Activated CD8-positive, alpha-beta T cell treated with anti-CD3 and anti-CD28 coated beads for 36 hours (primary cell): ENCODE measurements at regions not wholly inside any gene's neighbourhood (a gene's known extent, or its start where the extent isn't known, plus 50 kb on each side); places are given as distances from the start of the nearest gene placed in this dataset.

Experiments
- ATAC-seq: fragments of 200-7000 bp; cut with Tn5 transposase; one replicate; pipeline ENCODE4 v1.10.0; 2021; ENCODE audit warnings: mild to moderate bottlenecking, moderate library complexity
- CTCF ChIA-PET: fragments of 350-600 bp; sonication (Branson Sonifier 250); formaldehyde crosslinking; loops from one replicate; lab custom pipeline; 2021; ENCODE audit warnings: antibody characterized with exemption; lab: Charles Lee
- POLR2A ChIA-PET: fragments of 350-600 bp; sonication (Branson Sonifier 250); formaldehyde crosslinking; loops from one replicate; lab custom pipeline; 2021; ENCODE audit warnings: antibody characterized with exemption; lab: Charles Lee
- DNase-seq: peaks from one replicate; pipeline ENCODE4 v3.0.0-alpha.2; 2020
- H3K27ac Mint-ChIP-seq: one replicate; pipeline ENCODE4 v1.8.0; 2021; ENCODE audit warnings: mild to moderate bottlenecking, mixed read lengths
- H3K27me3 Mint-ChIP-seq: one replicate; pipeline ENCODE4 v1.8.0; 2021; ENCODE audit warnings: mixed read lengths
- H3K36me3 Mint-ChIP-seq: one replicate; pipeline ENCODE4 v1.8.0; 2021; ENCODE audit warnings: low read depth, mixed read lengths
- H3K4me1 Mint-ChIP-seq: one replicate; pipeline ENCODE4 v1.8.0; 2021; ENCODE audit warnings: low read depth, mixed read lengths
- H3K4me3 Mint-ChIP-seq: one replicate; pipeline ENCODE4 v1.8.0; 2021; ENCODE audit warnings: mild to moderate bottlenecking, moderate library complexity, mixed read lengths
- H3K9me3 Mint-ChIP-seq: one replicate; pipeline ENCODE4 v1.8.0; 2021; ENCODE audit warnings: mixed read lengths
- intact Hi-C: fragments of 100-400 bp; cut with micrococcal nuclease; formaldehyde crosslinking; loops from one replicate; pipeline ENCODE4 v1.10.0; 2022
- TF ChIP-seq, protein P1 (sequence below): fragments of 200-600 bp; IDR thresholded peaks from one replicate; pipeline ENCODE4 v1.8.0; 2022; ENCODE audit warnings: antibody characterized with exemption, mild to moderate bottlenecking

DNA sequence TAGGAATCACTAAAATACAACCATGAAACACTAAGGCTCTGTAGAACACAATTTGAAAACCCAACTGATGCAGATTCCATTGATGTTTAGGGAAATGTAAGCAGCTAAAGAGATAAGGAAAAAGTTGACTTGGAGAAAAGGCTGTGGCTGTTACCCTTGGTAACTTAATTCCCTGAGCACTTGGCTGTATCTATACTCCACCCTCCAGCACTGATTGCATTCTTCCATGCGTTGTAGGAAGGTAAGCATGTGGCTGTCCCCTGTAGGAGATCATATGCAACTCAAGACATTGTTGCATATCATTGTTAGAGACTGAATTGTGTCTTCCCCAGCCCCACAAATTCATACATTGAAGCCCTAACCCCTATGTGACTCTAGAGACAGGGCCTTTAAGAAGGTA, 184.5 kb downstream of the CEMIP2 start:
- TF ChIP-seq, protein P1, sequence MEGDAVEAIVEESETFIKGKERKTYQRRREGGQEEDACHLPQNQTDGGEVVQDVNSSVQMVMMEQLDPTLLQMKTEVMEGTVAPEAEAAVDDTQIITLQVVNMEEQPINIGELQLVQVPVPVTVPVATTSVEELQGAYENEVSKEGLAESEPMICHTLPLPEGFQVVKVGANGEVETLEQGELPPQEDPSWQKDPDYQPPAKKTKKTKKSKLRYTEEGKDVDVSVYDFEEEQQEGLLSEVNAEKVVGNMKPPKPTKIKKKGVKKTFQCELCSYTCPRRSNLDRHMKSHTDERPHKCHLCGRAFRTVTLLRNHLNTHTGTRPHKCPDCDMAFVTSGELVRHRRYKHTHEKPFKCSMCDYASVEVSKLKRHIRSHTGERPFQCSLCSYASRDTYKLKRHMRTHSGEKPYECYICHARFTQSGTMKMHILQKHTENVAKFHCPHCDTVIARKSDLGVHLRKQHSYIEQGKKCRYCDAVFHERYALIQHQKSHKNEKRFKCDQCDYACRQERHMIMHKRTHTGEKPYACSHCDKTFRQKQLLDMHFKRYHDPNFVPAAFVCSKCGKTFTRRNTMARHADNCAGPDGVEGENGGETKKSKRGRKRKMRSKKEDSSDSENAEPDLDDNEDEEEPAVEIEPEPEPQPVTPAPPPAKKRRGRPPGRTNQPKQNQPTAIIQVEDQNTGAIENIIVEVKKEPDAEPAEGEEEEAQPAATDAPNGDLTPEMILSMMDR = no peak

DNA sequence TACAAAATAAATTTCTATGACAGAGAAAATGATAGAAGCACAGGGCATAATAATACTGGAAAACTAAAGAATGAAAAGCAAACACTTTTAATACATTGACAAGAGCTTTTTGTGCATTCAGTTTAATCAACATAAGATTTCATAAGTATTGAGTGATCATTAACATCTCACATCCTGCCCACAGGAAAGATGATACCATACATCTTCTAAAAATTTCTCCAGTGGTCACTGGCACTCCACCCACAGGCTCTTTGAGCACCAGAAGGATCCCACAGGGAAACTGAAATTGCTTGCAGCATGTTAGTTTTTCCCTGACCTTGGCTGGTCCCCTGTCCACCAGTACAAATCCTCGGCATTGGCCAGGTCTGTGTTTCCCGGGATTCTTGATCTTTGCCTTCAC, 186.0 kb downstream of the CEMIP2 start:
- POLR2A ChIA-PET = no interaction called here
- H3K4me1 Mint-ChIP-seq = no peaks in the 10 kb centered on the region

More for the DNA sequence above, 184.5 kb downstream of the CEMIP2 start:
- Mint-ChIP-seq H3K36me3 (no peaks in the 10 kb centered on the region), H3K9me3 (no peaks in the 10 kb centered on the region), H3K4me1 (no peaks in the 10 kb centered on the region), H3K4me3 (no peak overlapping the region), H3K27me3 (peaks cover 1% of the 10 kb centered on the region), H3K27ac (no peak overlapping the region)
- ChIA-PET POLR2A (interaction anchor here (0.9 kb wide), 1 partner anchor 9 kb away, joined by 3 read pairs; no protein-coding TSS in a partner anchor), CTCF (interaction anchor here (0.7 kb wide), 1 partner anchor 21 kb away, joined by 3 read pairs; no protein-coding TSS in a partner anchor)
- no peak for DNase-seq
- intact Hi-C loops = no loop called here
- ATAC-seq = no peak

DNA sequence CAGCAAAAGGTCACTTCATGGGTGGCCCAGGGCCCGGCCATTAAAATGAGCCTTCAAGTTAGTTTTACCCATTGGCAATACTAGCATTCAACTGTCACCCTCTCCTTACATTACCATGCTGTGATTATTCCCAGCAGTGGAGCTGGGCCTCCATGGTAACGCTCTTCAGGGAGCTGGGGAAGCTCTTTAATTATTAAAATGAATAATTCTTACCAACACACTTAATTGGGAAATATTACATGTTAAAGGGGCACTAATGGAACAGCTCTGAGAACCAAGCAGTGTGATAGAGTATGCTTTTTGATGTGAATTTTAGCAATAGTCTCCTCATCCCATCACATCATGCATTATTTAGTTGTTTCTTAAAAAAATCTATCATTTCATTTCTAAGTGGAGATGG, 187.2 kb downstream of the CEMIP2 start:
- TF ChIP-seq, protein P1 = no peak
- no peak overlapping the region for H3K4me3 Mint-ChIP-seq
- peaks cover 5% of the 10 kb centered on the region for H3K27me3 Mint-ChIP-seq
- no peak overlapping the region for H3K27ac Mint-ChIP-seq
- intact Hi-C loops = no loop called here
- H3K4me1 Mint-ChIP-seq = no peaks in the 10 kb centered on the region
- ChIA-PET CTCF (no interaction called here), POLR2A (no interaction called here)
- no peaks in the 10 kb centered on the region for H3K36me3 Mint-ChIP-seq
- ATAC-seq (no peak), DNase-seq (no peak)
- H3K9me3 Mint-ChIP-seq = no peaks in the 10 kb centered on the region

More for the DNA sequence above, 186.0 kb downstream of the CEMIP2 start:
- no peak for ATAC-seq
- TF ChIP-seq, protein P1 = no peak
- CTCF ChIA-PET = interaction anchor here (1.2 kb wide), 1 partner anchor 9 kb away, joined by 3 read pairs; no protein-coding TSS in a partner anchor
- intact Hi-C loops = no loop called here
- H3K36me3 Mint-ChIP-seq = no peaks in the 10 kb centered on the region
- peaks cover 4% of the 10 kb centered on the region for H3K27me3 Mint-ChIP-seq
- H3K4me3 Mint-ChIP-seq = no peak overlapping the region
- H3K9me3 Mint-ChIP-seq = no peaks in the 10 kb centered on the region
- no peak overlapping the region for H3K27ac Mint-ChIP-seq
- DNase-seq = no peak

DNA sequence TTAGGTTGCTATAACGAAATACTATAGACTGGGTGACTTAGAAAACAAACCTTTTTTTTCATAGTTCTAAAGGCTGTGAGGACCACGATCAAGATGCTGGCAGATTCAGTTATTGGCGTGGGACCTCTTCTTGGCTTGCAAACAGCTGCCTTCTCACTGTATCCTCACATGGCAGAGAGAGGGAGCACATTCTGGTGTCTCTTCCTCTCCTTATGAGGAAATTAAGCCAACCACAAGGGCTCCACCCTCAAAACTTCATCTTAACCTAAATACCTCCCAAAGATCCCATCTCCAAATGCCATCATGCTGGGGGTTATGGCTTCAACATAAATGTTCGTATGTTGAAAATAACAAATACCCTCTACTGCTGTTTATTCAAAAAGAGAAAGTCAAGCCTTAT, 197.1 kb downstream of the CEMIP2 start:
- Mint-ChIP-seq H3K4me1 (no peaks in the 10 kb centered on the region), H3K36me3 (no peaks in the 10 kb centered on the region), H3K9me3 (no peaks in the 10 kb centered on the region), H3K4me3 (no peak overlapping the region), H3K27ac (no peak overlapping the region), H3K27me3 (peaks cover 17% of the 10 kb centered on the region)
- no peak for DNase-seq
- TF ChIP-seq, protein P1 = no peak
- ATAC-seq = no peak
- ChIA-PET CTCF (interaction anchor here (1.1 kb wide), 1 partner anchor 468 kb away, joined by 3 read pairs; no protein-coding TSS in a partner anchor), POLR2A (no interaction called here)
- intact Hi-C loops = loop anchor here (10.0 kb wide), 1 partner anchor 56 kb away; no protein-coding TSS in a partner anchor

DNA sequence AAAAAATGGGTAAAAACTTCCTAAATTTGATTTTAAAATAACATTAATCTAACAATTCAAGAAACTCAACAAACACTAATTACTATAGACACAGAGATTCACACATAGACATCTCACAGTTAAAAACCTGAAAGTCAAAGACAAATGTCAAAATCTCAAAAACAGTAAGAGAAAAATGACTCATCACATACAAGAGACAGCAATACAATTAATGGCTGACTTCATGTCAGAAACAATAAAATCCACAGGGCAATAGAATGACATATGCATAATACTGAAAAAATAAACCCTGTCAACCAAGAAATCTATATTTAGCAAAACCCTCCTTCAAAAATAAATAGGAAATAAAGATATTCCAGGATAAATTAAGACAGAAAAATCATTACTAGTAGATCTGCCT, 200.4 kb downstream of the CEMIP2 start:
- DNase-seq (no peak), ATAC-seq (no peak)
- ChIA-PET POLR2A (no interaction called here), CTCF (no interaction called here)
- intact Hi-C loops = no loop called here
- Mint-ChIP-seq H3K4me1 (no peaks in the 10 kb centered on the region), H3K36me3 (no peaks in the 10 kb centered on the region), H3K9me3 (no peaks in the 10 kb centered on the region), H3K27me3 (peaks cover 12% of the 10 kb centered on the region), H3K27ac (no peak overlapping the region), H3K4me3 (no peak overlapping the region)
- TF ChIP-seq, protein P1 = no peak
